ENCODE measurements at regions not wholly inside any gene's neighbourhood (a gene's known extent, or its start where the extent isn't known, plus 50 kb on each side); places are given as distances from the start of the nearest gene placed in this dataset.

DNA sequence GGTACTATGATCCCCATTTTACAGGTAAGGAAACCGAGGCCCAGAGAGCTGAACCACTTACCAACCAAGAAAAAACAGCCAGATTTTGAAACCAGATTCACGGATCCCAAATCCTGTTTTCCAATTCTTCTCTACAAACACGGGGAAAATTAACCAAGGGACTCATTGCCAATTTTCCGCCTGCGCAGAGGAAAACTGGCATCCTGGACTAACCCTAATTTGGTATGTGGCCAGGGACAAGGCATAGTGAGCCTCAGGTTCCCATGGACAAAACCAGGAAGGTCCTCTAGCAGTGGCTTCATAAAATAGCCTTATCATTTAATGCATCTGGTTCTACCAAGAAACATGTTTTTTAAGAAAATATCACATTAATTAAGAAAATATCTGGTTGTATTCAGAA, 517.3 kb downstream of the MED13L start:
- DNase-seq (ENCODE audit: low spot score) = no peak

DNA sequence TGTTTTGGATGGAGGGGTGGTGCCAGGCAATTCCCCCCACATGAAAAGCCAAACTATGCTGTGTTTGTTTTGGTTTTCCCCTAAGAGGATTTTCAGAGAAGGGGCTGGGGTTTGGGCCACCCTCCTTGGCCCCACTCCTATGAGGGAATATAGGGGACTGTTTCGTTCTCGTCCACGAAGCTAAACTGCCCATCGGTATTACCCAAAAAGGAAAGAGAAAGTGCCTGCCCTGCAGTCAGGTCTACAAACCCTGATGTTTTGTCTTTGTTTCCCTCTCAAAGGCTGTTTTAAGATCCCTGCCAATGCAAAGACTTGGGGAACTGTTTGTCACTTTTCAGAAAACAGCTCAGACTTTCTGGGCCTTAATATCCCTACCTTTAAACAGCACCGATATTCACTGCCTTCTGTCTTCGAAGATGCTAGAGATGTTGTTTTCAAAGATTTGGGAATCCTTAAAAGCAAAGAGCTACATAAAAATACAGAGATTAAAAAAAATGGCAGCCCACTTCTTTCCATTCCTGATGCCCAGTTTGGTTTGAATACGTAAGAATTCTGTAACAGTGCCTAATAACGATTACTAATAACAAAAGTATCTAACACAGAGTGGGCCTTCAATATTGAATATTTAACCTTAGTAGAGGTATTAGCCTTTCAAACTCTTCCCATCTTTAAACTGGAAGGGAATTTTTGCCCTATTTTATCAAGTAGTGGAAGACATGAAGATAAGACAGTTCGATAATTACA, 518.4 kb downstream of the MED13L start:
- no peak for DNase-seq (ENCODE audit: low spot score)

DNA sequence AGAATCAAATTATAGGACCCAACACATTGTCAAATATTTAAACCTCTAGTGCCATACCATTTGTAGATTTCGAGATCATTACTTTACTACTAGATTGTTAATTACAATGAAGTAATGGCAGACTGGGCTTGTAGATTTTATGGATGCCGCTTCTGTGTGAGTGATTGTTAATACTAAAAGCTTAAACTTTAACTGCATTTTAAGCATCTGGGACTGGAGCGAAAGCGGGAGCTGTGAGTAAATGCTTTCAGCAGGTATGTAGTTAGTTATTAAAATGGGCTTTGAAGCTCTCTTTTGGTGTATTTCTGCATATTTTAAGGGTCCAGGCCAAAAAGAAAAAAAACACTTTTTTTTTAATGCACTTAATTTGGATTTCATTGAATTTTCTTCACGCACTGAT, 519.3 kb downstream of the MED13L start:
- no peak for DNase-seq (ENCODE audit: low spot score)

DNA sequence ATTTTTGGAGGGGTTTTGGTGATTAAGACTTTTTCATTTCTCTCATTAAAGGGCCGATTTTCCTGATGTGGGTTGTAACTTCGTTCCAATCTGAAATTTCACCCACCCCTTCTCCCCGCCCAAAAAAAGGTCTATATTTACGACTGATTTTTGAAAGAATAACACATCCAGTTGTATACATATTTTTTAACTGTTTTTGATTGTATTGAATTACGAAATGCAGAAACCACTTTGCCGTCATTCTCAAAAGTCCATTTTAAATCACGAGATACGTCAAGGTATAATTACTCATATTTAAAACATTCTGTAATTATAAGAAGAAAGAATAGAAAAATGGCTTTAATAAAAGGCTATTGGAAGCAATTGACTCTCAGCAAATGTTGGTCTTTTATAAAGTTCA, 520.7 kb downstream of the MED13L start:
- DNase-seq (ENCODE audit: low spot score) = no peak

DNA sequence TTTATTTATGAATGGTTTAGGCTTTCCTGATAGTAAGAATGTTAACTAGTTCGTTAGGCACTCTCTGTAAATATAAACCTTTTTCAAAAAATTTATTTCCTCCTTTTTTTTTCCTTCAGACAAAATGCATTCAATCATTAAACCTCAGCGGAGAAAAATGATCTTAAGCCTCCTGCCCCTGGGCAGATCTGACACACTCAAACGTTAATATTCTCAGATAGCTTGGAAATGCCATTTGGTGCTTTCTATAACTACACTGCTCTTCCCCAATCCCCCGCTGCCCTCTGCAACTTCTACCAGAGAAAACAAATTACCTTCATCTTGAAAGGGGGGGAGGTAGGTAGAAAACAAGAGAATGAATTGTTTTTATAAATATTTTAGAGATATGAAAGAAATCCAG, 521.2 kb downstream of the MED13L start:
- no peak for DNase-seq (ENCODE audit: low spot score)

DNA sequence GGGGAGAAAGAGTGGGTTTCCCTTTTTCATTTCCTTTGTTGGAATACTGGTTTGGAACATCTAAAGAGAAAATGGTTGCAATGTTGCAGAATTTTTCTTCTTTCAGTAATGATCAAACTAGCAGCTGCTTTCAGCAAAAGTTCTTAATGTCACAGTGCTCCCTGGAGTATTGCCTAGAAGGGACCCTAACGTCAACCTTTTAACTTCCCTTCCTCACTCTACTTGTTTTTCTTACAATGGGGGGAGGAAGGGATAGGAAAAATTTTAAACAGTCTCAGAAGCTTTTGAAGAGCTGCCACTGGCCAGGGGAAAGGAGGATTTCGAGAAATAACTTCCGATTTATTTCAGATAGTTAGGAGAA, 521.8 kb downstream of the MED13L start:
- DNase-seq (ENCODE audit: low spot score) = no peak

DNA sequence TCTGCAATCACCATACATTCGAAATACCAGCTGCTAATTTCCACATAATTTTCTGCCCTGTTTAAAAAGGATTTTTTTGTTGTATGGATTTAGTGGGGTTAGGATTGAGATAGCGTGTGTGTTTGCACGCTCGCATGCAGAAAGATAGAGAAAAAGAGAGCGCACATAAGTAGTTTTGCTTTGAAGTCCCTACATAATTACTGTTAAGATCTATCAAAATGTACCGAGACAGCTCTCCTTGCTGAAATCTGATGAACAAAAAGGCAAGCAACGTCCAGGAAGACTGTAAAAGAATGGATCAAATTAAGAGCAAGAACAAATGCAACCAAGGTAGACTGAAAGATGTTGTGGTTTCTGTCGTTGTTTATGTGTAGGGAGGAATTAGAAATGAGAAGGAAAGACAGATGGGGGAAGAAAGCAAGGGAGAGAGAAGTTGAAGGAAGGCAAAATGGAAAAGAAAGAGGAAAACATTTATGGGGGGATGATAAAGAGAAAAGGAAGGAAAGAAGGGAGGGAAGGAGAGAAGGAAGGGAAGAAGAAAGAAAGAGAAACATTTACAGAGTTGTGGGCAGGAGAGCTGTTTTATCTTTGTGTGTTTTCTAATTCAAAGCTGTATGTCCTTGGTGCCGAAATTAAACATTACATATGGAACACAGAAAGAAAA, 522.3 kb downstream of the MED13L start:
- no peak for DNase-seq (ENCODE audit: low spot score)

DNA sequence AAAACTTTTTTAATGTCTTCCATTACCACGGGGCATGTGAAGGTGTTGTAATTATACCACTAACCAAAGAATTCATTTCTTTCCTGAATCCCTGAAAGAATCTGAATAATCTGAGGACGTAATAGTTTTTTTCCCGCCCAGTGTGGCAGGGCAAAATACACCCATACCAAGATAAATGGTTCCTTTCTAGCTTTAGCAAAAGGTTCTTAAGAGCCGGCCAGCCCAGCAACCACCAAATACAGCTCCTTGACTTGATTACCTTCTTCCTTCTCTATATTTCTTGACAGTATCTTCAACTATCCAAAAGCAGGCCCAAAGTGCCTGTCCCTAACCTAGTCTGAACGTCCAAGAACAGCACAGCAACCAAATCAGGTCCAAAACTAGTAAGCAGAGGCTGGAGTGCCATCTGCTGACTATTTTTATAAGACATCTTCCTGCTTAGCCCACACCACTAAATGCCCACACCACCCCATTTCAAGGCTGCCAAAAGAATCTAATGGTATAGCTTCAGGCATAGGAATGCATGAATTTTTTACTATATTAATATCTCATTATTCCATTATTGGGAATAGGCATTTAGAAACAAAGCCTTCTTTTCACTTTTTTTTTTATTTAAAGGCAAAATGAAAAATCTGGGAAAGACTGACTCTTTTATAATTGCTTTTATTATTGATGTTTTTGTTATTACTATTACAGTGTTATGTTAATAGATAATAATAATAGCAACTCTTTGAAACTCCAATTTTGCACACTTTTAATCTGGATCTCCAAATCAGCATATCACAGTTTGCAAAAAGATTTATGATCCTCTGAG, 524.4 kb downstream of the MED13L start:
- DNase-seq (ENCODE audit: low spot score) = peak; percentile 75

DNA sequence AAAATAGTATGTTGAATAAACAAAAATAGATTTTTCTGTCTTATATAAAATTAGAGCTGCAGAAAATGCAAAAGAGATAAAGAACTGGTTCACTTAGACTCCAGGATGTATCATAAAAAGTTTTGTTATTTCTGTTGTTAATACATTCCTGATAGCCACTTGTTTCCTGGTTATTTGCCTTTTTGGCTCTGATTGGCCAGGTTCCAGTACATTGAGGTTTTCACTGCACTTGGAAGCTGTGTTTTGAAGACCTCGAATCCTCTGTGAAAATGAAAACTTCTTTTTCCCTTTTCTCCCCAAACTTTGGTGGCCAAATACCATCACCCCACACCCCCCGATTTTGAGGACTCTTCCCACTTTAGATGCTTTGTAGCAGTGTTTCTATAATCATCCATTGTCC, 525.3 kb downstream of the MED13L start:
- DNase-seq (ENCODE audit: low spot score) = no peak

DNA sequence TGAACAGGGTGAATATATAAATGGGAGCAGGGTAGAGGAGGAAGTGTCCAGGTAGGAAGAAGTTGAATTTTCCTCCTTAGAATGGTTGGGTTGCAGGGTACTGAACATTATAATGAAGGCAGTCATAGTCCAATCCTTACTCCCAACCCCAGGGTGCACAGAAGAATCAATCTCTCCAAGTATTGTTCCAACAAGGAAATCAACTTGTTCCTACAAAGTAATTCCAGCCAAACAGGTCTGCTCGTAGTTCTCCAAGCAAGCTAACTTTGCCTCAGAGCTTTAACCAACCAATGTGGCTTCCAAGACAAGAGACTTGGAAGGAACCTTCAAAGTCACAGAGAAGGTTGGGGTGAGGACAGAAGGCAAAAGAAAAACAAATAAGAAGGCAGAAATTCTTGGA, 527.2 kb downstream of the MED13L start:
- DNase-seq (ENCODE audit: low spot score) = no peak

DNA sequence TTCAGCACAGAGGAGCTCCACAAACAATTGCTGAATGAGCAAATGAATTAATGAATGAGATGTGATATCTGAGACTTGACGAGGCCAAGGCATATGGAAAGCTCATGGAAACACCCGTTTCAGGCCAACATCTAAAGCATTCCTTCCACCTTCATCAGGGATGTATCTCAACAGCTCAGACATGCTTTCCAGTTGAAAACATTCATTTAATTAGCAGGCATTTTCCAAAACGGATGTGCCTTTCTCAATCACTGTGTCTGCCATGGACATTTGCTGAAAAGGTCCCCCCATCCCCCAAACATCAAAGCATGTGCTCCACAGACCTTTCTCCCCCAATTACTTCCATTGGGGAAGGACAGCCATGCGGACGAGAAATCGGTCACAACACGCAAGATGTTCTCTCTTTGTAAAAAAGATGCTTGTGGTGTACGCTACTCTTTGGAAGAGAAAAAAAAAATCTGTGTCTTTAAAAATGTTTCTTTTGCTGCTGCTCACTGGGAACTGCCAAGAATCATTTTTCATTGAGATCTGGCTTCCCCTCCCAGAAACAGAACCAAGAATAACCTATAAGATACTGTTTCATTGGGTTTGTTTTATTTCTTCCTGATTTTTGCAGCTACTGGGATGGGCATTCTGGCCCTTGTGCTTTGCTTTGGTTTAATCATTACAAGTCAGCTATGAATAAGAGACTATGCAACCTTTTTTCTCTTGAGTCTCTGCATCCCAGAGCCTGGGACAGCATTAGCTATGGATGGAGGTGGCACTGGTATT, 528.2 kb downstream of the MED13L start:
- no peak for DNase-seq (ENCODE audit: low spot score)

DNA sequence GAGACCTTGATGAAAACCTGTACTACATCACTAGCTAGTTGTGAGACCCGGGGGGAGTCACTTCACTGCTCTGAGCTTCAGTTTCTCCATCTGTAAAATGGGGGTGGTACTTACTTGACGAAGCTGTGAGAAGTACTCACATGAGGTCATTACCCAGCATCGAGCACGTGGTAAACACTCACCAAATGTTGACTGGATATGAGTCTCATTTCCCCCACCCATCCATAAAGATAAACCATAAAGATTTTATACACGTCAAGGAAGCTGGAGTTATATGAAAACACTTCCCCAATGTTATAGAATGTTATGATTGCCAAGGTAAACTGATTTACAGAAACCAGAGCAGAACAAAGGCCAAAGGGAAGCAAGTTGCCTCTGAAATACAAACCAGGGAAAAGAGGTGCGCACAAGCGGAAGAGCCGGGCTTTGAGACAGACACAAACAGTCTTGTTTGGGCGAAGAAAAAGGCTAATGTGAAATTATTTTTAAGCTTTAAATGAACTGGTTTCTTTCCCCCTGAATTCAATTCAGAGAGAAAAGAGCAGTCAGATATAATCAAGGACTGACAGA, 536.8 kb downstream of the MED13L start:
- DNase-seq (ENCODE audit: low spot score) = no peak

DNA sequence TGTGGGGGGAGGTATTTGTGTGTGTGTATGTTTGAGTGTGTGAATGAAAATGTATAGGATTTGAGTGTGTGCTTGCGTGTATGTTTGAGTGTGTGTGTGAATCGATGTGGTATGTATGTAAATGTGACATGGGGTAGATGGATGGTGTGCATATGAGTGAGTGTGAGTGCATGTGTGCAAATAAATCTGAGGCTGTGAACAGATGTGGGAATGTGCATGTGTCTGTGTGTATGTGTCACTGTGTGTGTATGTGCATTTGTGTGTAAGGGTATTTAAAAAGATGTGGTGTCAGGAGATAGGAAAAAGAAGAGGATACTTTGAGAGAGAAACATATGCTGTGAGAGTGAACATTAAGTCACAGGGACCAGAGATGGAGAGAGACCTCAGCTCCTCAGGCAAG, 539.6 kb downstream of the MED13L start:
- no peak for DNase-seq (ENCODE audit: low spot score)

DNA sequence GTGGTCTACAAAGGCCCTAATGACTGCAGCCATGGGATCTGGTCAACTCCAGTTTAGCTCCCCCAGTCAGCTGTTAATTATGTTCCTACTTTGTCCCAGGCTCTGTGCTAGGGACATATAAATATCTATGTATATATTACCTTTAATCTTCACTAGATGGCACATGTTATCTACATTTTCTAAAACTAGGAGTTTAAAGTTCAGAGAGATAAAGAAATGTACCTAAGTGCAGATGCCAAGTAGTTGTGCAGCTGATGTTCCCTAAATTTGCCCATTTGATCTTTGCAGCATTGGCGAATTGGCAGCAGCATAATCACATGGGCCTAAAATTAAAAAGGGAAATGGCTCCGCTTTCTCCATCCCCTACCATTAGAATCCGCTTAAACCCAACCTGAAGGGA, 541.1 kb downstream of the MED13L start:
- DNase-seq (ENCODE audit: low spot score) = no peak

DNA sequence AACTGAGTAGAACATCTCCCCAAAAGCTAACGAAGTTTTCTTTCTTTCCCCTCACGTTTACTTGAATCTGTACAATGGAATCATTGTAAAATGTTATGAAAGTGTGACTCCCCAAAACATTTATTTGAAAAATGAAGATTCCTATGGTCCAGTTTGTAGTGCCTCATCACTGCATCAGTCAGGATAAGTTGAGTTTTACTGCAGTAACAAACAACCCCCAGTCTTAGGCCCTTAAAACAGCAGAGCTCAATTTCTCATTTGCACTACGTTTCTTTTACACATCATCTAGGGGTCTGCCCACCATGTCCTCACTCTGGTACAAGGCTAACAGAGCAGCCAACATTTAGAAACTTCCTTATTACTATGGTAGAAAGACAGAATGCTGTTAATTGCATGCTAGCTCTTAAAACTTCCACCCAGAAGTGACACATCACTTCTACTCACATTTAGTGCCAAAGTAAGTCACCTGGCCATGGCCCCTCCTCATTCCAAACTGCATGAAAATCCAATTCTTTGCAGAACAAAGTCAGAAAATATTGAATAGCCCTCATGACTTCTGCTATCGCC, 546.4 kb downstream of the MED13L start:
- no peak for DNase-seq (ENCODE audit: low spot score)

DNA sequence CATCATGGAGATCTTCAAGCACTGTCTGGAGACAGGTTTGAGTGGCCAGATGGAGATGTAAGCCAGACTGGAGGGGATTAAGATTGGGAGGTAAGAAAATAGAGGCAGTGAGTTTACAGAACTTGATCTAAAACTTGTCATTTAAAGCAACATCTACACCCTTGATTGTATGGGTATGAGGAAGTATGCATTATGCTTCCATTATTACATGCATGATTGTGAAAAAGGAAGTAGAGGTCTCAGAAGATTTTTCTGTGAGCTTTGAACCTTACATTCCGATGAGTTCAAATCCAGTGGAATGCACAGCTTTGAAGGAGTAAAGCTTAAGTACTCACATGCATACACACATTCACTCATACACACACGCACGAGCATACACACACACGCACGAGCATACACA, 550.8 kb downstream of the MED13L start:
- no peak for DNase-seq (ENCODE audit: low spot score)

DNA sequence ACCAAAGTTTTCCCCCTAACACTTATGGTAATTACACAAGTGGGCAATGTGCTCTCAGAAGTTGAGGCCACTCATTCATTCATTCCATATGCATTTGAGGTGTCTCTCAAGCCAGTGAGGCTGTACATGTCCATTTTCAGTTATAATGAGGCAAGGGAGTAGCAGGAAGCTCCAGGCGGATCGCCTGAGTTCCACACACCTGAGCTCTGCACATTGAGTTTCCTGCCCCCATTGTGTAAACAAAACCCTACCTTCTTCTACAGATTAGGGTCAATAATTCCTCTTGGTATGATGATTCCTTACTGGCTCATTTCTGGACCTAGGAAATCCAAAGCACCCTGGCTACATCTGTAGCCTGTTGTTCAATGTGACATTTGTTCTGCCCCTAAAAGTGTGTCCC, 555.3 kb downstream of the MED13L start:
- no peak for DNase-seq (ENCODE audit: low spot score)

DNA sequence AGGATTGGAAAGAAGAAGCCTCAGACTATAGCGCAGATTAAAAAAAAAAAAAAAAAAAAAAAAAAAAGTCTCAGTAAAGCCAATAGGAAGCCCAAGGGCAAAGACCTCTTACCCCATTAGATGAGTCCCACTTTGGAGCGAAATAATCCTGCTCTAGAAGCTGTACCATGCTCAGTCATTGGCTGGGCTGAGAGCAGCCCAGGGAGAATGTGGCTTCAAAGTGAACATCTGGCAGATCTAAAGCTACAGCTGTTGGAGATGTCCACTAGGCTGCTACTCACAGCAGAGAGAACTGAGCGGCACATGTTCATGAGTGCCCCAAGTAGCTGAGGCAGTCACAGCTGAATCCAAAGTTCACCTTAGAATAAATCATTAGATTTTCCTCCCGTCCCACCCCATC, 560.9 kb downstream of the MED13L start:
- no peak for DNase-seq (ENCODE audit: low spot score)

DNA sequence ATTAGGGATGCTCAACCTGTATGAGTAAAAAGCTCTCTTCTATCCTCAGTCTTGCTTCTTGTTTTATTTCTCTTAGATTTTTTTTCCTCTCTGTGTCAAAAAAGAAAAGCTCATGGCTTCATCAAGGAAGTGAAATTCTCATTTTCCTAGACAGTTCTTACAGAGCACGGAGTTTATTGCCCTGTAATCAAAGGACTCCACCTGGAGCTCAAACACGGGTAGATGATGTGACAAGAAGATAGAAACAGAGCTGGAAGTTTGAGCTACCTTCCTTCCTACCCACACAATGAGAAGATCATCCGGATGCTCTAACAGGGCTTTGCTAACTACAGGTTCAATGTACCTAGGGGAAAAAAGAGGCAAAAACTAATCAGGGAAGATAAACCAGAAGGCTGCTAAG, 564.8 kb downstream of the MED13L start:
- DNase-seq (ENCODE audit: low spot score) = no peak

DNA sequence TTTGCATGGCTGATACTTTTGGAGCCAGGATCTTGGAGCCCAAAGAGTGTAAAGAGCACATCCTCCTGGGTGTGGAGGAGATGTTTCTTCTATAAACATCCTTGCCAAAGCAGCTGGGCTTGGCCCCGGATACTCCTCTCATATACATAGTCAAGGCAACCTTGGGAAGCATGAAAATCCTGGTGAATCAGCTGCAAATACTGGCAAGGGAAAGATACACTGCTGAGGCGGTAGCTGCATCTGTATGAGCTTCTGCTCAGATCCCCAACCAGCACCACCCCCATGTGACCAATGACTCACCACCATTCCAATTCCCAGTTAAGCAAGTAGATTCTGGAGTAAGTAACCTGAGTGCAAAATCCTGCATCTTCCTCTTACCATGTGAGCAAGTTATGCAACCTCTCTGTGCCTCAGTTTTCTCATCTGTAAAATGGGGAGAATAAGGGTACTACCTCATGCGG, 567.4 kb downstream of the MED13L start:
- DNase-seq (ENCODE audit: low spot score) = no peak

DNA sequence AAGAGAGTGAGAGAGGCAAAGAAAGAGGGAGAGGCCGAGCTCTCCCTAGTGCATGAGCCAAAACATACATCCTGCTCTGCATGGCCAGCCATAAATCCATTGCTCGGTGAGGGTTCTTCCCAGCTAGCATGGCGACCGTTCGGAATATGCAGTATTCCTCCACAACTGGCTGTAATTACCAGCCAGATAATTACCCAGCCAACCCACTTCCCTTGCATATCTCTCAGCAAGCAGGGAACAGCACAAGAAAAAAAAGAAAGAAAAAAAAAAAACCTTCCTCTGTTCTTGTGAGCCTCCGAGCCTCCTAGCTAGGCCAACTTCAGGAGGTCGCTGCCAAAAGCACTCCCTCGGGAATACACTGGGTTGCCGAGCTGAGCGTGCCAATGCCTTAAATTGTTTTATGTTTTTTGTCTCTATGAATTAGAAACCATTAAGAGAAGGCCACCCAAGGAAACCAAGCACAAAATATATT, 567.9 kb downstream of the MED13L start:
- DNase-seq (ENCODE audit: low spot score) = peak; percentile 69
